GM18499 (cell line): ENCODE measurements at regions not wholly inside any gene's neighbourhood (a gene's known extent, or its start where the extent isn't known, plus 50 kb on each side); places are given as distances from the start of the nearest gene placed in this dataset.

Source experiments
- ATAC-seq: cut with Tn5 transposase; IDR thresholded peaks from one replicate; pipeline ENCODE4 v1.9.1; 2021; ENCODE audit warnings: moderate number of reproducible peaks; ENCODE audit not compliant: insufficient read depth, unreplicated experiment

GRCh38 chr3:124558991-124559845 is 171.0 kb upstream of the UMPS start:
- ATAC-seq, result no peak

- ATAC-seq, result no peak
These were observed 170.2 kb upstream of the UMPS start for GRCh38 chr3:124559846-124560574.

- ATAC-seq, result no peak
These were observed 169.5 kb upstream of the UMPS start for GRCh38 chr3:124560666-124561215.

GRCh38 chr3:124562769-124563168 is 167.5 kb upstream of the UMPS start:
- no peak for ATAC-seq

GRCh38 chr3:124563376-124563775 is 166.9 kb upstream of the UMPS start:
- no peak for ATAC-seq

- ATAC-seq, result no peak
These were observed 165.2 kb upstream of the UMPS start for GRCh38 chr3:124565013-124565412.

- no peak for ATAC-seq
These were observed 164.7 kb upstream of the UMPS start for GRCh38 chr3:124565551-124565950.

GRCh38 chr3:124566701-124567100 is 163.6 kb upstream of the UMPS start:
- ATAC-seq, result no peak

GRCh38 chr3:124567179-124567578 is 163.1 kb upstream of the UMPS start:
- ATAC-seq, result no peak

GRCh38 chr3:124569761-124570160 is 160.5 kb upstream of the UMPS start:
- ATAC-seq, result no peak

- no peak for ATAC-seq
These were observed 160.0 kb upstream of the UMPS start for GRCh38 chr3:124570232-124570631.

- no peak for ATAC-seq
These were observed 157.3 kb upstream of the UMPS start for GRCh38 chr3:124572851-124573405.

- ATAC-seq, result no peak
These were observed 156.2 kb upstream of the UMPS start for GRCh38 chr3:124574012-124574411.

- no peak for ATAC-seq
These were observed 153.4 kb upstream of the UMPS start for GRCh38 chr3:124576565-124577493.

GRCh38 chr3:124577494-124578167 is 152.6 kb upstream of the UMPS start:
- no peak for ATAC-seq

- ATAC-seq, result no peak
These were observed 150.6 kb upstream of the UMPS start for GRCh38 chr3:124579641-124580040.

GRCh38 chr3:124582196-124582595 is 148.1 kb upstream of the UMPS start:
- ATAC-seq, result no peak

- ATAC-seq, result no peak
These were observed 147.4 kb upstream of the UMPS start for GRCh38 chr3:124582621-124583395.

GRCh38 chr3:124584245-124584551 is 146.1 kb upstream of the UMPS start:
- ATAC-seq, result no peak
